WTC11 (cell line): ENCODE measurements at regions not wholly inside any gene's neighbourhood (a gene's known extent, or its start where the extent isn't known, plus 50 kb on each side); places are given as distances from the start of the nearest gene placed in this dataset.

Experiments
- ATAC-seq: fragments of 200-7000 bp; cut with Tn5 transposase; 2 replicates; pipeline ENCODE4 v1.10.0; 2021; ENCODE audit warnings: mild to moderate bottlenecking, moderate library complexity
- CTCF ChIA-PET: fragments of 300-600 bp; sonication (Branson Sonifier 250); formaldehyde crosslinking; loops from one replicate; lab custom pipeline; 2021; ENCODE audit warnings: antibody characterized with exemption; lab: Charles Lee
- POLR2A ChIA-PET: fragments of 350-600 bp; sonication (Branson Sonifier 250); formaldehyde crosslinking; loops from one replicate; lab custom pipeline; 2021; ENCODE audit warnings: antibody characterized with exemption; lab: Charles Lee
- DNase-seq: peaks from one replicate; pipeline ENCODE4 v3.0.0; 2021; ENCODE audit warnings: low spot score
- H3K27ac Mint-ChIP-seq: 2 replicates; pipeline ENCODE4 v1.8.0; 2021; ENCODE audit warnings: mixed read lengths
- H3K27me3 Mint-ChIP-seq: 2 replicates; pipeline ENCODE4 v1.8.0; 2021; ENCODE audit warnings: low read depth, mild to moderate bottlenecking, moderate library complexity, mixed read lengths
- H3K36me3 Mint-ChIP-seq: 2 replicates; pipeline ENCODE4 v1.8.0; 2021; ENCODE audit warnings: mixed read lengths
- H3K4me1 Mint-ChIP-seq: 2 replicates; pipeline ENCODE4 v1.8.0; 2022; ENCODE audit warnings: mixed read lengths
- H3K4me3 Mint-ChIP-seq: 2 replicates; pipeline ENCODE4 v1.8.0; 2021; ENCODE audit warnings: mild to moderate bottlenecking, moderate library complexity, mixed read lengths
- H3K9me3 Mint-ChIP-seq: 2 replicates; pipeline ENCODE4 v1.8.0; 2021; ENCODE audit warnings: mixed read lengths
- CBFB ChIP-seq: sonication (generic); formaldehyde crosslinking; IDR thresholded peaks from 2 replicates; pipeline ENCODE4 v1.8.1; 2022; ENCODE audit warnings: mild to moderate bottlenecking, low read depth, missing genetic modification reagents
- CDX4 ChIP-seq: fragments of 250-450 bp; sonication (Bioruptor Pico); IDR thresholded peaks from 2 replicates; pipeline ENCODE4 v1.9.0; 2021; ENCODE audit warnings: moderate library complexity, mild to moderate bottlenecking, inconsistent platforms, borderline replicate concordance
- E2F4 ChIP-seq: sonication (generic); formaldehyde crosslinking; IDR thresholded peaks from 2 replicates; pipeline ENCODE4 v1.8.1; 2022; ENCODE audit warnings: low read depth, mild to moderate bottlenecking, moderate library complexity, missing genetic modification reagents, borderline replicate concordance
- HMGXB4 ChIP-seq: sonication (generic); formaldehyde crosslinking; IDR thresholded peaks from 2 replicates; pipeline ENCODE4 v1.8.1; 2023; ENCODE audit warnings: mild to moderate bottlenecking, moderate library complexity, missing genetic modification reagents
- KAT7 ChIP-seq: sonication (generic); formaldehyde crosslinking; IDR thresholded peaks from 2 replicates; pipeline ENCODE4 v1.8.1; 2023; ENCODE audit warnings: missing genetic modification reagents, mild to moderate bottlenecking, borderline replicate concordance
- NFATC4 ChIP-seq: fragments of 250-450 bp; sonication (Bioruptor Pico); IDR thresholded peaks from 2 replicates; pipeline ENCODE4 v1.9.0; 2021; ENCODE audit warnings: mild to moderate bottlenecking
- NFE2L1 ChIP-seq: sonication (generic); formaldehyde crosslinking; IDR thresholded peaks from 2 replicates; pipeline ENCODE4 v1.8.1; 2023; ENCODE audit warnings: missing genetic modification reagents
- TEAD1 ChIP-seq: sonication (generic); formaldehyde crosslinking; IDR thresholded peaks from 2 replicates; pipeline ENCODE4 v1.8.0; 2022; ENCODE audit warnings: mild to moderate bottlenecking, missing genetic modification reagents
- TP53 ChIP-seq: sonication (generic); formaldehyde crosslinking; IDR thresholded peaks from 2 replicates; pipeline ENCODE4 v1.8.1; 2023; ENCODE audit warnings: mild to moderate bottlenecking, missing genetic modification reagents
- ZBTB43 ChIP-seq: sonication (generic); formaldehyde crosslinking; IDR thresholded peaks from 2 replicates; pipeline ENCODE4 v1.8.1; 2023; ENCODE audit warnings: mild to moderate bottlenecking, missing genetic modification reagents
- ZNF232 ChIP-seq: sonication (generic); formaldehyde crosslinking; IDR thresholded peaks from 2 replicates; pipeline ENCODE4 v1.8.0; 2022; ENCODE audit warnings: mild to moderate bottlenecking, missing genetic modification reagents
- ZNF317 ChIP-seq: sonication (generic); formaldehyde crosslinking; IDR thresholded peaks from 2 replicates; pipeline ENCODE4 v1.8.1; 2023; ENCODE audit warnings: low read depth, mild to moderate bottlenecking, moderate library complexity, missing genetic modification reagents, borderline replicate concordance
- ZNF512 ChIP-seq: sonication (generic); formaldehyde crosslinking; IDR thresholded peaks from 2 replicates; pipeline ENCODE4 v1.8.1; 2022; ENCODE audit warnings: missing genetic modification reagents, borderline replicate concordance
- ZNF671 ChIP-seq: fragments of 250-450 bp; sonication (Bioruptor Pico); IDR thresholded peaks from 2 replicates; pipeline ENCODE4 v1.8.0; 2021; ENCODE audit warnings: mild to moderate bottlenecking
- TF ChIP-seq, protein P1 (sequence below): sonication (generic); formaldehyde crosslinking; IDR thresholded peaks from 2 replicates; pipeline ENCODE4 v1.8.0; 2023; ENCODE audit warnings: mild to moderate bottlenecking, missing genetic modification reagents
- TF ChIP-seq, protein P2 (sequence below): sonication (generic); formaldehyde crosslinking; conservative IDR thresholded peaks from 2 replicates; pipeline ENCODE4 v1.8.1; 2022; ENCODE audit warnings: mild to moderate bottlenecking, missing genetic modification reagents
- TF ChIP-seq, protein P3 (sequence below): fragments of 250-450 bp; sonication (Bioruptor Pico); conservative IDR thresholded peaks from 2 replicates; pipeline ENCODE4 v1.9.0; 2021; ENCODE audit warnings: mild to moderate bottlenecking
- TF ChIP-seq, protein P4 (sequence below): sonication (generic); formaldehyde crosslinking; IDR thresholded peaks from 2 replicates; pipeline ENCODE4 v1.8.0; 2023; ENCODE audit warnings: missing genetic modification reagents
- TF ChIP-seq, protein P5 (sequence below): sonication (generic); formaldehyde crosslinking; IDR thresholded peaks from 2 replicates; pipeline ENCODE4 v1.8.0; 2022; ENCODE audit warnings: mild to moderate bottlenecking, missing genetic modification reagents

- Mint-ChIP-seq H3K27ac (no peak overlapping the region), H3K4me3 (peak overlapping the region; percentile 18; the same call in 1 of the 2 replicates), H3K9me3 (no peaks in the 10 kb centered on the region), H3K36me3 (no peaks in the 10 kb centered on the region)
- ChIA-PET POLR2A (no interaction called here), CTCF (interaction anchor here (0.6 to 1.9 kb wide), 11 partner anchors 9 to 272 kb away, joined by 3 to 15 read pairs (median 3); partner anchors contain the start of gene FBXL4)
- TF ChIP-seq TEAD1 (CRISPR knock-in tag), result 0 out of 2 replicates have a peak, but pooled peaks have one; percentile 20
- no peak for TF ChIP-seq NFE2L1
- TF ChIP-seq, protein P1, sequence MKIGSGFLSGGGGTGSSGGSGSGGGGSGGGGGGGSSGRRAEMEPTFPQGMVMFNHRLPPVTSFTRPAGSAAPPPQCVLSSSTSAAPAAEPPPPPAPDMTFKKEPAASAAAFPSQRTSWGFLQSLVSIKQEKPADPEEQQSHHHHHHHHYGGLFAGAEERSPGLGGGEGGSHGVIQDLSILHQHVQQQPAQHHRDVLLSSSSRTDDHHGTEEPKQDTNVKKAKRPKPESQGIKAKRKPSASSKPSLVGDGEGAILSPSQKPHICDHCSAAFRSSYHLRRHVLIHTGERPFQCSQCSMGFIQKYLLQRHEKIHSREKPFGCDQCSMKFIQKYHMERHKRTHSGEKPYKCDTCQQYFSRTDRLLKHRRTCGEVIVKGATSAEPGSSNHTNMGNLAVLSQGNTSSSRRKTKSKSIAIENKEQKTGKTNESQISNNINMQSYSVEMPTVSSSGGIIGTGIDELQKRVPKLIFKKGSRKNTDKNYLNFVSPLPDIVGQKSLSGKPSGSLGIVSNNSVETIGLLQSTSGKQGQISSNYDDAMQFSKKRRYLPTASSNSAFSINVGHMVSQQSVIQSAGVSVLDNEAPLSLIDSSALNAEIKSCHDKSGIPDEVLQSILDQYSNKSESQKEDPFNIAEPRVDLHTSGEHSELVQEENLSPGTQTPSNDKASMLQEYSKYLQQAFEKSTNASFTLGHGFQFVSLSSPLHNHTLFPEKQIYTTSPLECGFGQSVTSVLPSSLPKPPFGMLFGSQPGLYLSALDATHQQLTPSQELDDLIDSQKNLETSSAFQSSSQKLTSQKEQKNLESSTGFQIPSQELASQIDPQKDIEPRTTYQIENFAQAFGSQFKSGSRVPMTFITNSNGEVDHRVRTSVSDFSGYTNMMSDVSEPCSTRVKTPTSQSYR (CRISPR knock-in tag), result no peak
- TF ChIP-seq E2F4 (CRISPR knock-in tag), result no peak
- TF ChIP-seq, all 79 proteins: peak for 1
- DNase-seq (peak; percentile 73), ATAC-seq (peak; percentile 100)
- Mint-ChIP-seq H3K27me3 (no peaks in the 10 kb centered on the region), H3K4me1 (peaks cover 13% of the 10 kb centered on the region)
Observed at GRCh38 chr6:99219788-99220187, 129.7 kb downstream of the FAXC start.

DNA sequence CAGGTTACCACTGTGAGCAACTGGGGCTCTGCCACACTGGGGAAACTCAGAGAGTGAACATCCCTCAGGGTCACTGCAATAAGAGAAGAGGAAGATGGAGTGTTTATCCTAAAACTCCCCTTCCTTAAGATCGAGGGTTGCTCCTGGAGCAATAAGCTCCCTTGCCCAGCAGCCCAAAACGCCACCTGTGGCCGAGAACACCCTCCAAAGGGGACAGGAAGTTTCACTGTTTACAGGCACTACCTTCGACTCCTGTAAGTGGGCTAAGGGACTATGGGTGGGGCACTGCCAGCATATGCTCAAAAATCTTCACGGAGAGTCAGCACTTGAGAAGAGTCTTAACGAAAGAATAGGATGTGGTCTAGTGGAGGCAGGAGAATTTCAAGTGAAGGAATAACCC is 132.5 kb downstream of the FAXC start:
- Mint-ChIP-seq H3K27ac (no peak overlapping the region), H3K27me3 (no peaks in the 10 kb centered on the region), H3K36me3 (no peaks in the 10 kb centered on the region), H3K4me3 (no peak overlapping the region), H3K4me1 (peaks cover 13% of the 10 kb centered on the region), H3K9me3 (no peaks in the 10 kb centered on the region)
- ChIA-PET CTCF (interaction anchor here (0.7 to 1.7 kb wide), 2 partner anchors 25 to 64 kb away, joined by 3 to 8 read pairs; no protein-coding TSS in a partner anchor), POLR2A (no interaction called here)
- DNase-seq (peak; percentile 31), ATAC-seq (peak; percentile 51)
- TF ChIP-seq TP53, result no peak
- TF ChIP-seq, protein P2, sequence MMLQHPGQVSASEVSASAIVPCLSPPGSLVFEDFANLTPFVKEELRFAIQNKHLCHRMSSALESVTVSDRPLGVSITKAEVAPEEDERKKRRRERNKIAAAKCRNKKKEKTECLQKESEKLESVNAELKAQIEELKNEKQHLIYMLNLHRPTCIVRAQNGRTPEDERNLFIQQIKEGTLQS, result no peak
- TF ChIP-seq CBFB (CRISPR knock-in tag), result no peak
- no peak for TF ChIP-seq ZNF671
- no peak for TF ChIP-seq HMGXB4 (CRISPR knock-in tag)
- TF ChIP-seq, protein P3, sequence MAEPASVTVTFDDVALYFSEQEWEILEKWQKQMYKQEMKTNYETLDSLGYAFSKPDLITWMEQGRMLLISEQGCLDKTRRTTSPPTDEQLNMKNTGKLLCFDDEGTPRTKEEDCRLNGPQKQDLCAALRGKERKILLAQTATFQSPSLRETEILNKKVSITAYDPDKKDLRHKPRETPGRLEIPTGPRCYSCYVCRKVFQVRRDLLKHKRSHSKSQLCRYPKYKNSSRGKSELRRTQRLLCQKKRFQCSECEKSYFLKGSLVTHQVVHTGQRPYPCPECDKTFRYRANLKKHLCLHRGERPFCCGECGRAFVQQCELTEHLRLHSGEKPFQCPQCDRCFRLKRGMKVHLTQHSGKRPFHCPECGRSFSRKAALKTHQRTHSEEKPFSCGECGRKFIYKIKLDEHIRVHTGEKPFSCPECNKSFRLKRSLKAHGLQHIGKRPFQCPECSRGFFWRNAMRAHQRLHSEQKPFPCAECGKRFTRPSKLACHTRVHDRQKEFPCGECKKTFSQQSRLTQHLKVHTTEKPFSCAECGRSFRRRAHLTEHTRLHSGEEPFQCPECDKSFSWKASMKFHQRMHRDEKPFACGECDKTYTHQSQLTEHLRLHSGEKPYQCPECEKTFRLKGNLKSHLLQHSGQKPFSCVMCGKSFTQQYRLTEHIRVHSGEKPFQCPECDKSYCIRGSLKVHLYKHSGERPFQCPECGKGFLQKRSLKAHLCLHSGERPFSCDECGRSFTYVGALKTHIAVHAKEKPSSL (CRISPR knock-in tag), result no peak
- TF ChIP-seq ZNF317 (CRISPR knock-in tag), result no peak
- no peak for TF ChIP-seq ZNF512 (CRISPR knock-in tag)
- TF ChIP-seq NFATC4, result no peak
- TF ChIP-seq, protein P4, sequence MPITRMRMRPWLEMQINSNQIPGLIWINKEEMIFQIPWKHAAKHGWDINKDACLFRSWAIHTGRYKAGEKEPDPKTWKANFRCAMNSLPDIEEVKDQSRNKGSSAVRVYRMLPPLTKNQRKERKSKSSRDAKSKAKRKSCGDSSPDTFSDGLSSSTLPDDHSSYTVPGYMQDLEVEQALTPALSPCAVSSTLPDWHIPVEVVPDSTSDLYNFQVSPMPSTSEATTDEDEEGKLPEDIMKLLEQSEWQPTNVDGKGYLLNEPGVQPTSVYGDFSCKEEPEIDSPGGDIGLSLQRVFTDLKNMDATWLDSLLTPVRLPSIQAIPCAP (CRISPR knock-in tag), result no peak
- TF ChIP-seq KAT7 (CRISPR knock-in tag), result no peak
- TF ChIP-seq NFE2L1, result no peak
- TF ChIP-seq, protein P5, sequence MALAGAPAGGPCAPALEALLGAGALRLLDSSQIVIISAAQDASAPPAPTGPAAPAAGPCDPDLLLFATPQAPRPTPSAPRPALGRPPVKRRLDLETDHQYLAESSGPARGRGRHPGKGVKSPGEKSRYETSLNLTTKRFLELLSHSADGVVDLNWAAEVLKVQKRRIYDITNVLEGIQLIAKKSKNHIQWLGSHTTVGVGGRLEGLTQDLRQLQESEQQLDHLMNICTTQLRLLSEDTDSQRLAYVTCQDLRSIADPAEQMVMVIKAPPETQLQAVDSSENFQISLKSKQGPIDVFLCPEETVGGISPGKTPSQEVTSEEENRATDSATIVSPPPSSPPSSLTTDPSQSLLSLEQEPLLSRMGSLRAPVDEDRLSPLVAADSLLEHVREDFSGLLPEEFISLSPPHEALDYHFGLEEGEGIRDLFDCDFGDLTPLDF (CRISPR knock-in tag), result no peak
- no peak for TF ChIP-seq ZBTB43 (CRISPR knock-in tag)
- TF ChIP-seq ZNF232 (CRISPR knock-in tag), result no peak
- no peak for TF ChIP-seq CDX4 (CRISPR knock-in tag)
